ENCODE measurements at regions not wholly inside any gene's neighbourhood (a gene's known extent, or its start where the extent isn't known, plus 50 kb on each side); places are given as distances from the start of the nearest gene placed in this dataset.

GRCh38 chr3:171984883-171985282, 54.5 kb upstream of the FNDC3B start:
- TF ChIP-seq CTCF (IDR thresholded peaks at IDR 0.05), result no peak
- intact Hi-C loops (cut with DNase I), result no loop called here
- no peaks in the 10 kb centered on the region for H3K36me3 ChIP-seq
- no peak overlapping the region for H3K4me3 ChIP-seq
- no peaks in the 10 kb centered on the region for H3K9me3 ChIP-seq
- no peaks in the 10 kb centered on the region for H3K27me3 ChIP-seq
- no peaks in the 10 kb centered on the region for H3K4me1 ChIP-seq
- H3K9ac ChIP-seq (ENCODE audit: low read depth in 2 of 2, low read length in 2 of 2), result no peak overlapping the region
- DNase-seq, result no peak
- H3K27ac ChIP-seq, result no peak overlapping the region

- Histone ChIP-seq H3K4me1 (no peaks in the 10 kb centered on the region), H3K36me3 (no peaks in the 10 kb centered on the region), H3K9ac (ENCODE audit: low read depth in 2 of 2, low read length in 2 of 2) (peak overlapping the region in 1 of 2 donors; percentile 2), H3K27me3 (no peaks in the 10 kb centered on the region), H3K9me3 (no peaks in the 10 kb centered on the region), H3K27ac (no peak overlapping the region), H3K4me3 (no peak overlapping the region)
- TF ChIP-seq CTCF (IDR thresholded peaks at IDR 0.05), result no peak
- intact Hi-C loops (cut with DNase I), result no loop called here
- no peak for DNase-seq
These were observed 53.2 kb upstream of the FNDC3B start for GRCh38 chr3:171986176-171986575.

GRCh38 chr3:171986757-171987518, 52.4 kb upstream of the FNDC3B start:
- intact Hi-C loops (cut with DNase I), result no loop called here
- Histone ChIP-seq H3K4me1 (no peaks in the 10 kb centered on the region), H3K9me3 (no peaks in the 10 kb centered on the region), H3K9ac (ENCODE audit: low read depth in 2 of 2, low read length in 2 of 2) (no peak overlapping the region), H3K4me3 (no peak overlapping the region), H3K27me3 (no peaks in the 10 kb centered on the region), H3K36me3 (no peaks in the 10 kb centered on the region), H3K27ac (no peak overlapping the region)
- no peak for DNase-seq
- TF ChIP-seq CTCF (IDR thresholded peaks at IDR 0.05), result no peak

Measured in colonic mucosa (tissue), 4 donors.